GM12875 (cell line): ENCODE measurements at regions not wholly inside any gene's neighbourhood (a gene's known extent, or its start where the extent isn't known, plus 50 kb on each side); places are given as distances from the start of the nearest gene placed in this dataset.

Experiments used
- H3K4me3 ChIP-seq: one replicate; pipeline ENCODE4 v1.5.1; 2011; ENCODE audit warnings: low read depth, low read length, control low read depth
- CTCF ChIP-seq: IDR thresholded peaks from 2 replicates; pipeline ENCODE4 v1.5.1; 2011; ENCODE audit warnings: low read depth, mild to moderate bottlenecking, control low read depth, inconsistent platforms, low read length, moderate library complexity, borderline replicate concordance; ENCODE audit not compliant: insufficient read depth

GRCh38 chr14:65239938-65240296 is 137.6 kb upstream of the MAX start:
- no peak overlapping the region for H3K4me3 ChIP-seq
- TF ChIP-seq CTCF, result no peak

- no peak for TF ChIP-seq CTCF
- H3K4me3 ChIP-seq, result no peak overlapping the region
These were observed 138.9 kb upstream of the MAX start for GRCh38 chr14:65241125-65241752.

GRCh38 chr14:65242732-65243134 is 140.4 kb upstream of the MAX start:
- TF ChIP-seq CTCF, result no peak
- no peak overlapping the region for H3K4me3 ChIP-seq

- H3K4me3 ChIP-seq, result no peak overlapping the region
- no peak for TF ChIP-seq CTCF
These were observed 141.6 kb upstream of the MAX start for GRCh38 chr14:65243766-65244442.

- no peak for TF ChIP-seq CTCF
- H3K4me3 ChIP-seq, result no peak overlapping the region
These were observed 147.3 kb upstream of the MAX start for GRCh38 chr14:65249471-65250161.

GRCh38 chr14:65250162-65250495 is 147.8 kb upstream of the MAX start:
- no peak for TF ChIP-seq CTCF

GRCh38 chr14:65251213-65251612 is 148.9 kb upstream of the MAX start:
- H3K4me3 ChIP-seq, result no peak overlapping the region
- TF ChIP-seq CTCF, result no peak

More at GRCh38 chr14:65250162-65250495, 147.8 kb upstream of the MAX start:
- H3K4me3 ChIP-seq, result no peak overlapping the region
